ENCODE measurements at regions not wholly inside any gene's neighbourhood (a gene's known extent, or its start where the extent isn't known, plus 50 kb on each side); places are given as distances from the start of the nearest gene placed in this dataset.
"Not testable (repeated sequence)": the region's sequence is repeated elsewhere in the genome, so short reads cannot be mapped to it uniquely, and the experiment has no call there.

GRCh38 chr2:76008001-76008702, 297.4 kb upstream of the GCFC2 start:
- TF ChIP-seq, protein P1, sequence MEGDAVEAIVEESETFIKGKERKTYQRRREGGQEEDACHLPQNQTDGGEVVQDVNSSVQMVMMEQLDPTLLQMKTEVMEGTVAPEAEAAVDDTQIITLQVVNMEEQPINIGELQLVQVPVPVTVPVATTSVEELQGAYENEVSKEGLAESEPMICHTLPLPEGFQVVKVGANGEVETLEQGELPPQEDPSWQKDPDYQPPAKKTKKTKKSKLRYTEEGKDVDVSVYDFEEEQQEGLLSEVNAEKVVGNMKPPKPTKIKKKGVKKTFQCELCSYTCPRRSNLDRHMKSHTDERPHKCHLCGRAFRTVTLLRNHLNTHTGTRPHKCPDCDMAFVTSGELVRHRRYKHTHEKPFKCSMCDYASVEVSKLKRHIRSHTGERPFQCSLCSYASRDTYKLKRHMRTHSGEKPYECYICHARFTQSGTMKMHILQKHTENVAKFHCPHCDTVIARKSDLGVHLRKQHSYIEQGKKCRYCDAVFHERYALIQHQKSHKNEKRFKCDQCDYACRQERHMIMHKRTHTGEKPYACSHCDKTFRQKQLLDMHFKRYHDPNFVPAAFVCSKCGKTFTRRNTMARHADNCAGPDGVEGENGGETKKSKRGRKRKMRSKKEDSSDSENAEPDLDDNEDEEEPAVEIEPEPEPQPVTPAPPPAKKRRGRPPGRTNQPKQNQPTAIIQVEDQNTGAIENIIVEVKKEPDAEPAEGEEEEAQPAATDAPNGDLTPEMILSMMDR (conservative IDR thresholded peaks at IDR 0.05; ENCODE audit: low read depth, low read length), result no peak
- peak; percentile 1 for DNase-seq (ENCODE audit: low read depth)
- H3K4me3 ChIP-seq (ENCODE audit: low read length), result no peak overlapping the region

- DNase-seq (ENCODE audit: low read depth), result no peak
- TF ChIP-seq, protein P1 (conservative IDR thresholded peaks at IDR 0.05; ENCODE audit: low read depth, low read length), result no peak
- no peak overlapping the region for H3K4me3 ChIP-seq (ENCODE audit: low read length)
These were observed 289.7 kb upstream of the GCFC2 start for GRCh38 chr2:76000425-76000824.

- no peak overlapping the region for H3K4me3 ChIP-seq (ENCODE audit: low read length)
- TF ChIP-seq, protein P1 (conservative IDR thresholded peaks at IDR 0.05; ENCODE audit: low read depth, low read length), result no peak
- DNase-seq (ENCODE audit: low read depth), result no peak
These were observed 287.7 kb upstream of the GCFC2 start for GRCh38 chr2:75998451-75998850.

DNA sequence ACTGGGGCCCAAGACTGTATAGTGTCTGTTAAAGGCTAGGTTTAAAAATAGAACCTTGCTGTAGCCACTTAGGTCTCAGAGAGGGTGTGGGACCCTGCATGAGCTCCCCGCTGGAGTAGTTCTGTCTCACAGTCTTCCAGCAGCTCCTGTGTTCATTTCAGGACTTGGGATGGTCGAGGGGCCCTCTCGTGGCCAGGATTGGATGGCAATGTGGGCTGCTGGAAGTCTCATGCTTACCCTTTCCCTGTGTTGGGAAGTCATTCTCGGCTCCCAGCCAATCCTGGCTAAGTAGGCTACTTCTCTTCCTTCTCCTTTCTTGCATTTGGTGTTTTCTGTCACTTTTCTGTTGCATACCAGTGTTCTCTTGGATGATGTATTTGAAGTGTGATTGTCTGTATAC, 284.0 kb upstream of the GCFC2 start:
- H3K4me3 ChIP-seq (ENCODE audit: low read length), result no peak overlapping the region
- TF ChIP-seq, protein P1 (conservative IDR thresholded peaks at IDR 0.05; ENCODE audit: low read depth, low read length), result no peak
- DNase-seq (ENCODE audit: low read depth), result no peak

DNA sequence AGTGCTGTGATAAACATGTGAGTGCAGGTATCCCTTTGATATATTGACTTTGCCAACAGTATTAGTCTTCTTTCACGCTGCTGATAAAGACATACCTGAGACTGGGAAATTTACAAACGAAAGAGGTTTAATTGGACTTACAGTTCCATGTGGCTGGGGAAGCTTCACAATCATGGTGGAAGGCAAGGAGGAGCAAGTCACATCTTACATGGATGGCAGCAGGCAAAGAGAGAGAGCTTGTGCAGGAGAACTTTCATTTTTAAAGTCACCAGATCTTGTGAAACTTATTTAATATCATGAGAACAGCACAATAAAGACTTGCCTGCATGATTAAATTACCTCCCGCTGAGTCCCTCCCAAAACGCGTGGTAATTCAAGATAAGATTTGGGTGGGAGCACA, 277.9 kb upstream of the GCFC2 start:
- H3K4me3 ChIP-seq (ENCODE audit: low read length); DNase-seq (ENCODE audit: low read depth): not testable (repeated sequence)

DNA sequence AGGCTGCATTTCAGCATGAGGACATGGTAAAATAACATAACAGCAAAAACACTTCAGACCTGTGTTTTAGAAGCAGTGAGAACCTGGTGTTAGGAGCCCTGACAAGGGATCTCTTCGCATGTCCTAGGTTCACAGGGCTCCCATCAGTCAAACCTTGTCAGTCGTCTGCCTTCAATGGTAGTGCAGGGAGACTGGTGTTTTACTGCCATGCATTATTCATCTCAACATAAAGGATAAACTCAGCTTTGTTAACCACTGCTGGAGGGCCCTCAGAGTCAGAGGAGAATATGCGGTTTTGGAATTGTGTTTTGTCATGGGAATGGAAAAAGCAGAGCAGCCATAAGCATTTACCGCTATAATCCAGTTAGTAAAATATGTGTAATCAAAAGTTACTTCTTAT, 275.9 kb upstream of the GCFC2 start:
- no peak overlapping the region for H3K4me3 ChIP-seq (ENCODE audit: low read length)
- TF ChIP-seq, protein P1 (conservative IDR thresholded peaks at IDR 0.05; ENCODE audit: low read depth, low read length), result no peak
- no peak for DNase-seq (ENCODE audit: low read depth)

DNA sequence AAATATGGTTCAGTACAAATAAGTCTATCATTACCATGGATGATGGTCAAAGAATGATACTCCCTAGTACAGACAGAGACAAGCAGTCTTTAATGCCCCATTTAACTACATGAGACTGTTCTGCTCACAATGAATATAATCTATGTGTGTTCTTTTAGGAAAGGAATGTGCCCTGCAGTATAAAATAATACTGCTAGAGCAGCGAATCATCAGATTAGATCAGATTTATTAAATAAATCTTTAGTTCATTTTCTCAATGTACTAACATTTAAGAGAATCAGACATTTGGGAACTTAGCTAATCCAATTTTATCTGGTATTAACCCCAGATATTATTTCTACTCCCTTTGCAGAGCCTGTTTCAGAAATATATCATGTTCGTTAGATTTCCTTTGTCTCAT, 272.0 kb upstream of the GCFC2 start:
- TF ChIP-seq, protein P1 (conservative IDR thresholded peaks at IDR 0.05; ENCODE audit: low read depth, low read length), result no peak
- no peak for DNase-seq (ENCODE audit: low read depth)
- H3K4me3 ChIP-seq (ENCODE audit: low read length), result no peak overlapping the region
